ENCODE measurements at regions not wholly inside any gene's neighbourhood (a gene's known extent, or its start where the extent isn't known, plus 50 kb on each side); places are given as distances from the start of the nearest gene placed in this dataset.

DNA sequence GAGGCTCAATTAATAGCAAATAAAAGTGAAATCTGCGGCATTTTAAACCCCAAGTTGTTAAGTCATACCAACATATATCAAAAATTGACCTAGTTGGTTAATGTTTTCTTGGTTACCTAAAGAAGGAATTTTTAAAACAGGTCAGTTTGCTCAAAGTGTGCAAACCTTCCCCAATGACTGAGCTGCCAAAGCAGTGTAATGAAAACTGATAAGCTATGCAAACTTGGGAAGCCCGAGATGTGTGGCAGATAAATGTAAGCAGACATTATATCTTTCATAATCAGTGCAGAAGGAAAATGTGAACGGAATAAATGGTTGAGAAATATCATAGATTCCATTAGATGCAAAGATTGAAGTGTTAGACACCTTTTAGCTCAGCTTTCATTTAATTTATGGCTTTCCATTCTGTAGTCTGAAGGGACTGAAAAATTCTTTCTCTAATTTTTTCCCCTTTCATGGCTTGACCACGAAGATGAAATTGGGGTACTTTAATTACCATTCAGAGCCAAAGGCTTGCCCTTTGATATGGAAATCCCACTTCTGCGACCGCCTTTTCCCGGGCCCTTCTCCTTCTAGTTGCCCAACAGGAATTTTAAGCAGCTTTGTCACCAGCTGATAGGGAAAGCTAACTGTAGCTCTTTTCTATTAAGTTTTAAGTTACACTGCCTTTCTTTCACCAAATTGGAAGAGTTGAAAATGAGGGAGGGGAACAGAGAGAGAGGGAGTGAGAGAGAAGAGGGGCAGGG lies 306.6 kb upstream of the SOX5 start:
- no peak for DNase-seq

- no peak for DNase-seq
These were observed 303.1 kb upstream of the SOX5 start for GRCh38 chr12:24252602-24253001.

DNA sequence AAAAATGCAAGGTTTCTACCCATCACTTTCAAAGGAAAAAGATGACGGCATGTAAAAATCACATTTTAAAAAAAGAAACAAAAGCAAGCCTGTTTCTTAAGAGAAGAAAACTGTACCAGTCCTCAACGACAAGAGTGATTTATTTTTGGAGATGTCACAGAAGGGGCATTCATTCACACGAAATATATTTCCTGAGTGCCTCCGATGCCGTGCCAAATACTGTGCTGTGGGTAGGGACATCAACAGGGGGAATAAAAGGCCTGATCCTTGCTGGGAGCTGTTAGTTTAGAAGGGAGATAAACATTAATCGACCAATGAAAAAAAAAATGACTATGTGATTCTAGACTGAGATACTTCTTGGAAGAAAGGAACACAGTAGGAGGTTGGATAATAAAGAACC lies 297.5 kb upstream of the SOX5 start:
- no peak for DNase-seq

DNA sequence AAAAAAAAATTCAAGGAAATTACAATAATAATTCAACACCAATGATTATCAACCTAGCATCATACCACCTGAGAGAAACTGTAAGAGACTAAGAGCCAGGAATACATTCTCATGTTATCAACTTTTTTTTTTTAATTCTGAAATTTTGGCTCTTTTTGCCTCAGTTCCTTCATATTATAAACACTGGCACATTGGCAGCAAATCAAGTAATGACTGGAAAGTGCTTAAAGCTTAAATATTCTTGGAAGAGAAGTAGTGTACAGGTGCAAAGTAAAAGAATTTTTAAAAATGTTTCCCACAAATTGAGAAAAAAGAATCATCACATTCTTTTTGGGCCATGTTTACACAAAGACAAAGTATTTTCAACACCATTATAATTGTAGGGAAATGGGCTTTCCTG lies 296.9 kb upstream of the SOX5 start:
- DNase-seq = no peak

GRCh38 chr12:24244801-24245200 lies 295.3 kb upstream of the SOX5 start:
- peak; percentile 7 for DNase-seq

DNA sequence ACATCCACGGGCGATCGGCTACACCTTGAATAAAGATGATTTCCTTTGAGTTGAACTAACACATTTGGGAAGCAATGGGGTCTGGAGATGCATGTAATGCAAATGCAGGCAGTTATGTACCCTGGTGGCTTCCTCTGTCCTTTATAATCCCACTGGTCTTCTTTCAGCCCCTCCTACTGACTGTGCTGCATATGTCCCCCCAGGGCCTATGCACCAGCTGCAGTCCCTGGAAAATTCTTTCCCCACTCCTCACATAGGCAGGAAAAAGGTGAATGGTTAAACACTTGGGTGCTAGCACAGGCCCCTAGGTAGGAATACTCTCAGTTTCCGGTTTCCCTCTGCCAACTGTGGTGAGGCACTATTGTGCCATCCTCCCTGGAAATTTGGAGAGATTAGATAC lies 294.8 kb upstream of the SOX5 start:
- DNase-seq = no peak

DNA sequence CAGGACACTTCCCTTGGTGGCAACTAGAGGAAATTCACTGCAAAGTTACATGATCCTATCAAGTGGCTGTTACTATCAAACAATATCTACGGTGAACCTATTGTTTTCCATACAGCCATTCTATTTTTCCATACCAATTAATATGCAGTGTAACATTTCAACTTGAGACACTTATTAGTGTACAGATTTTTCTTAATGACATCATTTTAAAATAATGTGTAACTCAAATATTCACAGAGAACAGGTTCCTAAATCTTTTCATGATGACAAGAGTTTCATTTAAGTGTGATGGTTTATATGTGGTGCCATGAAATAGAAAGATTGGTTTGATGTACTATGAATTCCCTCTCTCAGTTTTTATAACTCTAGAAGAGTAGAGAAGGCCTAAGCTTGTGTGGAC lies 291.2 kb upstream of the SOX5 start:
- no peak for DNase-seq

GRCh38 chr12:24233519-24234246 lies 284.2 kb upstream of the SOX5 start:
- DNase-seq = no peak

- DNase-seq = no peak
These were observed 283.1 kb upstream of the SOX5 start for GRCh38 chr12:24232531-24232930.

- no peak for DNase-seq
These were observed 281.8 kb upstream of the SOX5 start for GRCh38 chr12:24231298-24231697.

GRCh38 chr12:24230061-24230701 lies 280.7 kb upstream of the SOX5 start:
- no peak for DNase-seq

DNA sequence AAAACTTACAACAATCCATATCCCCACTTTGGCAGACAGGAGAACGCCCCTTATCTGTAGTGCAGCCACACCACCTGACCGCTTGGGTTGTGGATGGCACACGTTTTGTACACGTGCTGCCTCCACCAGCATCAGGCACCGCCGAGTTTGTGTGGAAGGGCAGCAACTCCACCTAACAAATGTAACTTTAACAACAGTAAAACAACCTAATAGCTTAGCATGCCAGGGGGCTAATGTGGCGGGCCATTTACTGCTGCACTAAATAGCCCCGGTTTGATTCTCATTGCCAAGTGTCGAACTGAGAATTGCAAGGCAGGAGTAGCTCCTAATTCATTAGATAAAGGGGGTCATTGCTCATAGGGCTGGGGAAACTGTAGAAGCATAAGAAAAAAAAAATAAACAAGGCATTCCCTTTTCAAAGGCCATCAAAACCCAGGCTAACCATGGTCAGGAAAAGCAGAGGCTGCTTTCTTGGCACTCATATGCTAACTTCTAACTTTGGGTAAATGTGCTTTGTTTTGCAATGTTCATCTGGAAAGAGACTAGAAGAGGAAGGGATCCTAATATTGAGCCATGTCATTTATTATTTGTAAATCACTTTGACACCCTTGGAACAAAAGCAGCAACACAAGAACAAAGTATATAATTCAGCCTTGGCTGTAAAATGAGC lies 279.7 kb upstream of the SOX5 start:
- no peak for DNase-seq

DNA sequence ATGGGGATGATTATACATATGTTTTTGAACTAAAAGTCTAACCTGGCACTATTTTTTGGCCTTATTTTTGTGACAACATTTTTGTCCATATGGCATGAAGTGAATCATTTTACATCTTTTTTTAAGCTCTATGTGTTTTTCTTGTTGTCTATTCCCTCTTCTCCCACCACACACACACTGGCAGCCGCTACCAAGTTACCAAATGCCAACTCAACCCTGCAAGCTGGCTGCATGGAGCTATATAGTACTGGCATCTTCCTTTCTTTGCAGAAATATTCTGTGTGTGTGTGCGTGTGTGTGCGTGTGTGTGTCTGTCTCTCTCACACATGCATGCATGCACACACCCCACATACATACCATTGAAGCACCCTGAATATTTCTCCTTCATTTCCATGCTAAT lies 278.9 kb upstream of the SOX5 start:
- DNase-seq = no peak

DNA sequence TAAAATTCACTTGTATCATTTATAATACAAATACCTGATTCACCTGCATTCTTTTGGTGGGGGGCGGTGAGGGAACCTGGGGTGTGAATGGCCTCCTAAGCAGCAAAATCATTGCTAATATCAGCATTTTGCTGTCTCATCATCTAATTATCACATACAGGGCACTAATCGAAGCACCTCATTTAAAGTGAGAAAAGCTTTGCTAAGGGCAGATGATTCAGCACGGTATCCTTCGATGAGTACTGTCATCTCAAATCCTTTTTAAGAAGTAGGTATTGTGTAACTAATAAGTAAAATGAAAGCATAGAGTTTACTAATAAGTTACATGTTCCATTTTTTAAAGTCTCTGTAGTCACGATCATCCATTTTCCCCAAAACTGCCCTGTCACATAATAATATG lies 278.1 kb upstream of the SOX5 start:
- DNase-seq = no peak

DNA sequence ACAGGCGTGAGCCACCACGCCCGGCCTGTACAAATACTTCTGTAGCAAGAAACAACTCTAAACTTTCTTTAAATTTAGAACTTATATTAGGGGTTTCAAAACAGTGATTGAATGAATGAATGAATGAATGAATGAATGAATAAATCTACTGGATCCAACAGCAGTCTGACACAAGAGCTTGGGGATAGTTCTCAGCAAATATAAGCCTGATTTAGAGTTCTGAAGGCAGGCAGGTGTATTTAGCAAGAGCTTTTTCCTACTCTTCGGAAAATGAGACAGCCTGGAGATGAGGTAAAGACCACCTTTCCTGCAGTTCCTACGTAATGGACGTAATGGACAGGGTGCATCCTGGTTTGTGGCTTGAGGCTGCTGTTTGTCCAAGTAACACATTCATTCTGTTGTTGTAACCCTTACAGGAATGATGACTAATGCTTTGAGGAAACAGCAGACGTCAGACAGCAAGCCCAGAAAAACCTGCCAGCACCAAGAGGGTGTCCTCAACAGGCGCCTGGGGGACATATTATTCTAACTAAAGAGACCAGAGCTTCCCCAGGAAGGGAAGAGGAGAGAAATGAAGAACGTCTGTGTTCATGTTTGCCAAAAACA lies 277.4 kb upstream of the SOX5 start:
- DNase-seq = no peak

- no peak for DNase-seq
These were observed 274.9 kb upstream of the SOX5 start for GRCh38 chr12:24224401-24224800.

DNA sequence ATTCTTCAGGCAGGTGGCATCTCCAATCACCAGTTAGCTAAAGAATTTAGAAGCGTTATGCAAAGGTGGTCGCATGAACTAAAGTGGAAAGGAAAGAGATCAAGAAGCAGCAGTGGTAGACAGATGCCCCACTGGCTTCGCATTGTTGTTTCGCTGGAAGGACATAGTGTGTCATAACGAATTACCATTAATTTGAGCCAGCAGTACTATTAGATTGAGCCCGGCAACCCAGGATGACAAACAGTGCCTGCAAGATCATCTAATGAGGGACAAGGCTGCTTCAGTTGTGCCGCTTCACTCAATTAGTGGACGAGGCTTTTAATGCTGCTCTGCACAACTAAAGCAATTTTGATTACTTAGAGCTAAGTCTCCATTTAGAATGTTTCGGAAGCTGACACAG lies 274.5 kb upstream of the SOX5 start:
- no peak for DNase-seq

DNA sequence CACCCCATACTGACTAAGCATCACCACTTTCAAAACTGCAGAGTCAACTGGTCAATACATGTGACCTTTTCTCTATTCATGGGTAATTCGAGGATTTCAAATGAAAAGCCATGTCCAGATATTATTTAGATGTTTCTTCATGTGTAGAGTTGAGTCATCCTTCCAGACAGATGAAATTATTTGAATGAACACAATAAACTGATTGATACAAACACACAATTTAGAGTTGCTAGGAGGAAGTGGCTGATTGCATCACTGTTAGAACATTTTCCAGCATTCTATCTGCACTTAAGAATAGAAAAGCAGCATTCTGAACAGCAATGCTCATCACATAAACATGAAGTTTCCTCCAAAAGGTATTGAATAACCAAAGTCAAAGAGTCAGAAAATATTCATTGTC lies 273.5 kb upstream of the SOX5 start:
- no peak for DNase-seq

- peak; percentile 71 for DNase-seq
These were observed 263.0 kb upstream of the SOX5 start for GRCh38 chr12:24212496-24212895.

DNA sequence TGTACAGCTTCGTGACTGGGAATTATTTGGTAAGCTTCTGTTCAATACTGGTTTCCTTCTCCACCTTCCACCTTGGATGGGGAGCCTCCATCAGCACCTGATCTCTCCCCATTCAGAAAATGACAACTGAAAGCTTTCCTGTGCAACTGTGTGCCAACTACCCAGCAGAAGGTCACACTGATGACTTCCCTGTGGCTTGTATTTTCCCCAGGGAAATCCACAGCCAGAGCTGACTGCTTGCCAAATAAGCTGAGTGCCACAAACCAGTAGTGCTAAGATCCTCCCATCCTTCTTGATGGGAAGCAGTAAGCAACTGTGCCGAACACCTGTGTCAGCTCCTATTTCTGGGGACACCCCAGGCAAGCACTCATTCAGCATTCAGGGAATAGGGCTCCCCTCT lies 257.2 kb upstream of the SOX5 start:
- DNase-seq = no peak

- DNase-seq = no peak
These were observed 251.9 kb upstream of the SOX5 start for GRCh38 chr12:24201258-24201970.

DNA sequence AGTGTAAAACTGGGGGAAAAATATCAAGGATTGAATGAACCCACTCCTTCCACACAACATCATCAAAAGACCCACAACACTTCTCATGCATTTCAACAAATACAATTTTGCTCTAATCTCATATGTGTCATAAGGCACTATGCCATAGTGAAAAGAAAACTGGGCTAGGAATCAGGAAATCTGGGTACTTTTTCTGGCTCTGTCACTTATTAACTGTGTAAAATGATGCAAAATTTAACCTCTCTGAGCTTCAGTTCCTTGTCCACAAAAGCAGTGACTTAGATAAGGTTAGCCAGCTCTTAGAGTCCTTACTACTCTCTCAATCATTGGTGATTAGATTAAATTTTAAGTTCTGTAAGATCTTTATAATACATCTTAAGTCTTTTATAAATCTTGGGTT lies 250.5 kb upstream of the SOX5 start:
- DNase-seq = no peak

Data from NCI-H1105 (cell line).